ENCODE measurements at regions not wholly inside any gene's neighbourhood (a gene's known extent, or its start where the extent isn't known, plus 50 kb on each side); places are given as distances from the start of the nearest gene placed in this dataset.

GRCh38 chr22:27476318-27476717 is 325.2 kb downstream of the MN1 start:
- TF ChIP-seq TAF1 (IDR thresholded peaks at IDR 0.05; ENCODE audit: borderline replicate concordance, insufficient read depth, low read length): no peak

GRCh38 chr22:27476729-27477128 is 324.8 kb downstream of the MN1 start:
- TF ChIP-seq REST (IDR thresholded peaks at IDR 0.05; ENCODE audit: insufficient read depth in 1 of 2, low read depth in 2 of 2, low read length in 2 of 2) (no peak), FOXP2 (optimal IDR thresholded peaks at IDR 0.05; ENCODE audit: borderline replicate concordance, extremely low read depth, extremely low read length, insufficient read depth) (no peak), TAF1 (IDR thresholded peaks at IDR 0.05; ENCODE audit: borderline replicate concordance, insufficient read depth, low read length) (no peak), SIN3A (IDR thresholded peaks at IDR 0.05; ENCODE audit: borderline replicate concordance, insufficient read depth, low read length) (no peak), POLR2AphosphoS5 (IDR thresholded peaks at IDR 0.05; ENCODE audit: low read depth, low read length) (no peak)

- TF ChIP-seq TAF1 (IDR thresholded peaks at IDR 0.05; ENCODE audit: borderline replicate concordance, insufficient read depth, low read length) (no peak), POLR2AphosphoS5 (IDR thresholded peaks at IDR 0.05; ENCODE audit: low read depth, low read length) (no peak), SIN3A (IDR thresholded peaks at IDR 0.05; ENCODE audit: borderline replicate concordance, insufficient read depth, low read length) (no peak), FOXP2 (optimal IDR thresholded peaks at IDR 0.05; ENCODE audit: borderline replicate concordance, extremely low read depth, extremely low read length, insufficient read depth) (no peak)
Observed at GRCh38 chr22:27477171-27477570, 324.4 kb downstream of the MN1 start.

GRCh38 chr22:27480487-27480886 is 321.1 kb downstream of the MN1 start:
- TF ChIP-seq SIN3A (IDR thresholded peaks at IDR 0.05; ENCODE audit: borderline replicate concordance, insufficient read depth, low read length) (no peak), FOXP2 (optimal IDR thresholded peaks at IDR 0.05; ENCODE audit: borderline replicate concordance, extremely low read depth, extremely low read length, insufficient read depth) (no peak), POLR2AphosphoS5 (IDR thresholded peaks at IDR 0.05; ENCODE audit: low read depth, low read length) (no peak), TAF1 (IDR thresholded peaks at IDR 0.05; ENCODE audit: borderline replicate concordance, insufficient read depth, low read length) (no peak), REST (IDR thresholded peaks at IDR 0.05; ENCODE audit: insufficient read depth in 1 of 2, low read depth in 2 of 2, low read length in 2 of 2) (no peak)

- TF ChIP-seq POLR2AphosphoS5 (IDR thresholded peaks at IDR 0.05; ENCODE audit: low read depth, low read length): no peak
- TF ChIP-seq SIN3A (IDR thresholded peaks at IDR 0.05; ENCODE audit: borderline replicate concordance, insufficient read depth, low read length): no peak
Observed at GRCh38 chr22:27482402-27482801, 319.2 kb downstream of the MN1 start.

- no peak for TF ChIP-seq FOXP2 (optimal IDR thresholded peaks at IDR 0.05; ENCODE audit: borderline replicate concordance, extremely low read depth, extremely low read length, insufficient read depth)
- no peak for TF ChIP-seq TAF1 (IDR thresholded peaks at IDR 0.05; ENCODE audit: borderline replicate concordance, insufficient read depth, low read length)
- TF ChIP-seq POLR2AphosphoS5 (IDR thresholded peaks at IDR 0.05; ENCODE audit: low read depth, low read length): no peak
- TF ChIP-seq SIN3A (IDR thresholded peaks at IDR 0.05; ENCODE audit: borderline replicate concordance, insufficient read depth, low read length): no peak
- TF ChIP-seq REST (IDR thresholded peaks at IDR 0.05; ENCODE audit: insufficient read depth in 1 of 2, low read depth in 2 of 2, low read length in 2 of 2): no peak
Observed at GRCh38 chr22:27483095-27483785, 318.3 kb downstream of the MN1 start.

Data from PFSK-1 (cell line).